ENCODE measurements at regions not wholly inside any gene's neighbourhood (a gene's known extent, or its start where the extent isn't known, plus 50 kb on each side); places are given as distances from the start of the nearest gene placed in this dataset.

DNA sequence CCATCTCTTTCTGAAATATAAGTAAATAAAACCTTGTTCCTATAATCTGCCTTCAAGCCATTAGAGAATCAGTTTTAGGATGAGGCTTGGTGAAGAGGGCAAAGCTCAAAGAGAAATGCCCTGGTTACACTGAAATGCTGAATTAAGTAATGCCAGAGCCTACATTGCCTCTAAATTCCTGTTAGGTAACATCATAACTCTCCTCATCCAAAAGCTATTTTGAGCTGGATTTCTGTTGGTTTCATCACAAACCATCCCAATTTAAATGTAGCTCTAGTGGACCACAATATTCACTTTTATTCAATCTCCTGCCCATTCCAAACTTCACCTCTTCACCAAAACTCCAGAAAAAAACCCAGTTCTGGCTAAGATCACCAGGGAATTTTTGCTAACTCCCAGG, 1319.7 kb upstream of the TENM3 start:
- H3K27me3 ChIP-seq (ENCODE audit: control insufficient read depth in 1 of 2, insufficient read depth in 1 of 2, low read length in 2 of 2): no peaks in the 10 kb centered on the region
- peak overlapping the region; percentile 74 for H3K27ac ChIP-seq (ENCODE audit: low read length, poor library complexity, severe bottlenecking)
- H3K79me1 ChIP-seq (replicated peaks; ENCODE audit: low read length, poor library complexity, severe bottlenecking): no peaks in the 10 kb centered on the region
- no peak overlapping the region for H4K91ac ChIP-seq (ENCODE audit: low read length)
- peak overlapping the region; percentile 78 for H3K9ac ChIP-seq (ENCODE audit: low read length)
- no peak overlapping the region for H3K4me2 ChIP-seq (ENCODE audit: low read length, poor library complexity, severe bottlenecking)
- H3K14ac ChIP-seq (ENCODE audit: low read length in 2 of 2): no peak overlapping the region
- peak; percentile 1 for DNase-seq
- H2BK5ac ChIP-seq (ENCODE audit: low read depth, low read length, poor library complexity, severe bottlenecking): no peak overlapping the region
- no peaks in the 10 kb centered on the region for H3K36me3 ChIP-seq (ENCODE audit: control insufficient read depth in 1 of 2, insufficient read depth in 2 of 2, low read depth in 1 of 2, low read length in 2 of 2)
- no peak overlapping the region for H4K8ac ChIP-seq (ENCODE audit: low read length)
- no peak overlapping the region for H2AK5ac ChIP-seq (ENCODE audit: low read length, severe bottlenecking)
- no peak overlapping the region for H3K18ac ChIP-seq (ENCODE audit: low read depth in 1 of 2, low read length in 2 of 2)
- H2BK120ac ChIP-seq (ENCODE audit: low read depth, low read length): no peak overlapping the region
- no peak overlapping the region for H2AFZ ChIP-seq (ENCODE audit: low read depth, low read length)
- H3K23ac ChIP-seq (ENCODE audit: low read length in 2 of 2): no peak overlapping the region
- H2BK15ac ChIP-seq (ENCODE audit: low read depth, poor library complexity, severe bottlenecking): no peak overlapping the region
- H3K9me3 ChIP-seq (ENCODE audit: control insufficient read depth, low read length): no peaks in the 10 kb centered on the region
- H3K4me3 ChIP-seq (ENCODE audit: insufficient read depth in 1 of 2, low read depth in 1 of 2, low read length in 2 of 2): no peak overlapping the region
- H2BK12ac ChIP-seq (ENCODE audit: low read length in 2 of 2): no peak overlapping the region
- H3K4me1 ChIP-seq (ENCODE audit: control insufficient read depth, insufficient read depth, low read depth, low read length): no peaks in the 10 kb centered on the region
- no peak overlapping the region for H3K4ac ChIP-seq (ENCODE audit: low read depth in 1 of 2, low read length in 2 of 2)

DNA sequence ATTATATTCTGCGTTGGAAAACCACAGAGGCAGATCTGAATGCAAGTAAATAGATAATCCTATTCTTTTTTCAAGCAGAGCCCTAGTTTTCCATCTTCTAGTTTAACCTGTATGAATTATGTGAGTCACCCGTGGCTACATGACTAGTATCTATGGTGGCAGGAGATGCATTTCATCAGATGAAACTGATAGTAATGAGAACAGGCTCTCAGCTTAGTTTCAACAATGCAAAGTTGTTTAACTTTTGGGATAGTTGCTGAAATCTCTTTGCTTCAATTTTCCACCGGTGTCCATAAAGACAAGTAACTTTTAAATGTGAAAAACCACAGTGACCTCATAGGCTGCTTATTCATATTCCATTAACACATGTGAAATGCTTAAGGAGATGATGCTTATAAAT, 1317.4 kb upstream of the TENM3 start:
- peak overlapping the region; percentile 61 for H3K27ac ChIP-seq (ENCODE audit: low read length, poor library complexity, severe bottlenecking)
- no peak overlapping the region for H2AK5ac ChIP-seq (ENCODE audit: low read length, severe bottlenecking)
- no peak for DNase-seq
- no peak overlapping the region for H4K91ac ChIP-seq (ENCODE audit: low read length)
- no peak overlapping the region for H3K14ac ChIP-seq (ENCODE audit: low read length in 2 of 2)
- no peaks in the 10 kb centered on the region for H3K27me3 ChIP-seq (ENCODE audit: control insufficient read depth in 1 of 2, insufficient read depth in 1 of 2, low read length in 2 of 2)
- H2BK5ac ChIP-seq (ENCODE audit: low read depth, low read length, poor library complexity, severe bottlenecking): peak overlapping the region; percentile 62
- no peak overlapping the region for H2AFZ ChIP-seq (ENCODE audit: low read depth, low read length)
- H3K9ac ChIP-seq (ENCODE audit: low read length): no peak overlapping the region
- H3K23ac ChIP-seq (ENCODE audit: low read length in 2 of 2): no peak overlapping the region
- no peak overlapping the region for H2BK15ac ChIP-seq (ENCODE audit: low read depth, poor library complexity, severe bottlenecking)
- no peak overlapping the region for H3K4me3 ChIP-seq (ENCODE audit: insufficient read depth in 1 of 2, low read depth in 1 of 2, low read length in 2 of 2)
- H3K4me1 ChIP-seq (ENCODE audit: control insufficient read depth, insufficient read depth, low read depth, low read length): no peaks in the 10 kb centered on the region
- H3K79me1 ChIP-seq (replicated peaks; ENCODE audit: low read length, poor library complexity, severe bottlenecking): no peaks in the 10 kb centered on the region
- no peak overlapping the region for H2BK12ac ChIP-seq (ENCODE audit: low read length in 2 of 2)
- H3K9me3 ChIP-seq (ENCODE audit: control insufficient read depth, low read length): no peaks in the 10 kb centered on the region
- no peak overlapping the region for H3K18ac ChIP-seq (ENCODE audit: low read depth in 1 of 2, low read length in 2 of 2)
- WGBS: 55% methylated on average over 2 of the region's 3 CpGs
- no peak overlapping the region for H2BK120ac ChIP-seq (ENCODE audit: low read depth, low read length)
- no peak overlapping the region for H4K8ac ChIP-seq (ENCODE audit: low read length)
- no peak overlapping the region for H3K4ac ChIP-seq (ENCODE audit: low read depth in 1 of 2, low read length in 2 of 2)
- no peak overlapping the region for H3K4me2 ChIP-seq (ENCODE audit: low read length, poor library complexity, severe bottlenecking)
- no peaks in the 10 kb centered on the region for H3K36me3 ChIP-seq (ENCODE audit: control insufficient read depth in 1 of 2, insufficient read depth in 2 of 2, low read depth in 1 of 2, low read length in 2 of 2)

GRCh38 chr4:180926277-180926676, 1316.9 kb upstream of the TENM3 start:
- H2BK12ac ChIP-seq (ENCODE audit: low read length in 2 of 2): no peak overlapping the region
- no peak overlapping the region for H3K23ac ChIP-seq (ENCODE audit: low read length in 2 of 2)
- no peak overlapping the region for H2BK5ac ChIP-seq (ENCODE audit: low read depth, low read length, poor library complexity, severe bottlenecking)
- no peak overlapping the region for H2AK5ac ChIP-seq (ENCODE audit: low read length, severe bottlenecking)
- H3K4ac ChIP-seq (ENCODE audit: low read depth in 1 of 2, low read length in 2 of 2): no peak overlapping the region
- no peak overlapping the region for H3K14ac ChIP-seq (ENCODE audit: low read length in 2 of 2)
- no peak overlapping the region for H2BK120ac ChIP-seq (ENCODE audit: low read depth, low read length)
- H3K4me3 ChIP-seq (ENCODE audit: insufficient read depth in 1 of 2, low read depth in 1 of 2, low read length in 2 of 2): no peak overlapping the region
- 42% methylated on average over 1 of the region's 1 CpG for WGBS
- no peaks in the 10 kb centered on the region for H3K27me3 ChIP-seq (ENCODE audit: control insufficient read depth in 1 of 2, insufficient read depth in 1 of 2, low read length in 2 of 2)
- H3K9me3 ChIP-seq (ENCODE audit: control insufficient read depth, low read length): no peaks in the 10 kb centered on the region
- peak overlapping the region; percentile 14 for H3K27ac ChIP-seq (ENCODE audit: low read length, poor library complexity, severe bottlenecking)
- H3K4me1 ChIP-seq (ENCODE audit: control insufficient read depth, insufficient read depth, low read depth, low read length): no peaks in the 10 kb centered on the region
- no peak overlapping the region for H3K4me2 ChIP-seq (ENCODE audit: low read length, poor library complexity, severe bottlenecking)
- no peaks in the 10 kb centered on the region for H3K79me1 ChIP-seq (replicated peaks; ENCODE audit: low read length, poor library complexity, severe bottlenecking)
- DNase-seq: no peak
- no peak overlapping the region for H3K9ac ChIP-seq (ENCODE audit: low read length)
- no peak overlapping the region for H4K8ac ChIP-seq (ENCODE audit: low read length)
- no peak overlapping the region for H2AFZ ChIP-seq (ENCODE audit: low read depth, low read length)
- no peak overlapping the region for H2BK15ac ChIP-seq (ENCODE audit: low read depth, poor library complexity, severe bottlenecking)
- H3K36me3 ChIP-seq (ENCODE audit: control insufficient read depth in 1 of 2, insufficient read depth in 2 of 2, low read depth in 1 of 2, low read length in 2 of 2): no peaks in the 10 kb centered on the region
- H3K18ac ChIP-seq (ENCODE audit: low read depth in 1 of 2, low read length in 2 of 2): no peak overlapping the region
- no peak overlapping the region for H4K91ac ChIP-seq (ENCODE audit: low read length)

- Histone ChIP-seq H4K91ac (ENCODE audit: low read length) (no peak overlapping the region), H3K14ac (ENCODE audit: low read length in 2 of 2) (no peak overlapping the region), H2BK12ac (ENCODE audit: low read length in 2 of 2) (no peak overlapping the region), H3K4ac (ENCODE audit: low read depth in 1 of 2, low read length in 2 of 2) (no peak overlapping the region), H2BK5ac (ENCODE audit: low read depth, low read length, poor library complexity, severe bottlenecking) (no peak overlapping the region), H2AFZ (ENCODE audit: low read depth, low read length) (no peak overlapping the region), H3K36me3 (ENCODE audit: control insufficient read depth in 1 of 2, insufficient read depth in 2 of 2, low read depth in 1 of 2, low read length in 2 of 2) (no peaks in the 10 kb centered on the region), H3K4me2 (ENCODE audit: low read length, poor library complexity, severe bottlenecking) (no peak overlapping the region), H3K9ac (ENCODE audit: low read length) (no peak overlapping the region), H3K27me3 (ENCODE audit: control insufficient read depth in 1 of 2, insufficient read depth in 1 of 2, low read length in 2 of 2) (no peaks in the 10 kb centered on the region), H4K8ac (ENCODE audit: low read length) (no peak overlapping the region), H2BK120ac (ENCODE audit: low read depth, low read length) (no peak overlapping the region), H3K4me3 (ENCODE audit: insufficient read depth in 1 of 2, low read depth in 1 of 2, low read length in 2 of 2) (no peak overlapping the region), H3K79me1 (replicated peaks; ENCODE audit: low read length, poor library complexity, severe bottlenecking) (no peaks in the 10 kb centered on the region), H3K27ac (ENCODE audit: low read length, poor library complexity, severe bottlenecking) (no peak overlapping the region), H3K23ac (ENCODE audit: low read length in 2 of 2) (no peak overlapping the region), H3K4me1 (ENCODE audit: control insufficient read depth, insufficient read depth, low read depth, low read length) (no peaks in the 10 kb centered on the region), H3K9me3 (ENCODE audit: control insufficient read depth, low read length) (no peaks in the 10 kb centered on the region), H2AK5ac (ENCODE audit: low read length, severe bottlenecking) (no peak overlapping the region), H2BK15ac (ENCODE audit: low read depth, poor library complexity, severe bottlenecking) (no peak overlapping the region), H3K18ac (ENCODE audit: low read depth in 1 of 2, low read length in 2 of 2) (no peak overlapping the region)
- no peak for DNase-seq
- 59% methylated on average over 3 of the region's 4 CpGs for WGBS
Observed at GRCh38 chr4:180932370-180933001, 1310.7 kb upstream of the TENM3 start.

Data from mesenchymal stem cell (in vitro differentiated cells and primary cell).